Suprapubic skin (tissue), 3 donors: ENCODE measurements at regions not wholly inside any gene's neighbourhood (a gene's known extent, or its start where the extent isn't known, plus 50 kb on each side); places are given as distances from the start of the nearest gene placed in this dataset.

Experiments
- EP300 ChIP-seq: sonication (generic); formaldehyde crosslinking; IDR thresholded peaks from one replicate; pipeline ENCODE4 v1.6.1; 2017; ENCODE audit warnings: antibody characterized with exemption
- POLR2A ChIP-seq, 2 donors: fragments of 450-650 bp; IDR thresholded peaks; one replicate each; pipeline ENCODE4 v1.6.1; 2017; ENCODE audit warnings: antibody characterized with exemption in 2 of 2, mild to moderate bottlenecking in 2 of 2, moderate library complexity in 2 of 2
- TF ChIP-seq, protein P1 (sequence below), 2 donors: fragments of 200-600 bp in 1 of 2; fragments of 450-650 bp in 1 of 2; sonication (generic) in 1 of 2; IDR thresholded peaks; one replicate each; pipeline ENCODE4 v1.5.1; 2016 to 2019; ENCODE audit warnings: antibody characterized with exemption in 2 of 2, mild to moderate bottlenecking in 1 of 2, moderate library complexity in 1 of 2

DNA sequence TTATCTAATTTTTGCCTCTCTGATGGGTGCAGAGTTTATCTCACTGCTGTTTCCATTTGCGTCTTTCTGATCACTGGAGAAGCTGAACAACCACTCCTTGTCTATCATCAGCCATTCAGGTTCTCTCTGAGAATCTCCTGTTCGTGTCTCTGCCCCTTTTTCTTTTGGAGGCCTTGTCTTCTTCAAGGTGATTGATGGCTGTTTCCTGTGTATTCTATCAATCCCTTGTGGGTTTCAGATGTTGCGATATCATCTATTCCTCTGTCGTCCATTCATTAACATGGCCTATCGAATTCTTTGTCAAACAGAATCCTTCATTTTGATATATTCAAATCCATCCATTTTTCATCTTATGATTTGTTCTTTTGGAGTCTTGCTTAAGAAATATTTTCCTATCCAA, 100.3 kb downstream of the FAM53A start:
- TF ChIP-seq POLR2A (IDR thresholded peaks at IDR 0.05), result no peak
- TF ChIP-seq, protein P1, sequence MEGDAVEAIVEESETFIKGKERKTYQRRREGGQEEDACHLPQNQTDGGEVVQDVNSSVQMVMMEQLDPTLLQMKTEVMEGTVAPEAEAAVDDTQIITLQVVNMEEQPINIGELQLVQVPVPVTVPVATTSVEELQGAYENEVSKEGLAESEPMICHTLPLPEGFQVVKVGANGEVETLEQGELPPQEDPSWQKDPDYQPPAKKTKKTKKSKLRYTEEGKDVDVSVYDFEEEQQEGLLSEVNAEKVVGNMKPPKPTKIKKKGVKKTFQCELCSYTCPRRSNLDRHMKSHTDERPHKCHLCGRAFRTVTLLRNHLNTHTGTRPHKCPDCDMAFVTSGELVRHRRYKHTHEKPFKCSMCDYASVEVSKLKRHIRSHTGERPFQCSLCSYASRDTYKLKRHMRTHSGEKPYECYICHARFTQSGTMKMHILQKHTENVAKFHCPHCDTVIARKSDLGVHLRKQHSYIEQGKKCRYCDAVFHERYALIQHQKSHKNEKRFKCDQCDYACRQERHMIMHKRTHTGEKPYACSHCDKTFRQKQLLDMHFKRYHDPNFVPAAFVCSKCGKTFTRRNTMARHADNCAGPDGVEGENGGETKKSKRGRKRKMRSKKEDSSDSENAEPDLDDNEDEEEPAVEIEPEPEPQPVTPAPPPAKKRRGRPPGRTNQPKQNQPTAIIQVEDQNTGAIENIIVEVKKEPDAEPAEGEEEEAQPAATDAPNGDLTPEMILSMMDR (IDR thresholded peaks at IDR 0.05), result no peak
- TF ChIP-seq EP300, result no peak
